ENCODE measurements at regions not wholly inside any gene's neighbourhood (a gene's known extent, or its start where the extent isn't known, plus 50 kb on each side); places are given as distances from the start of the nearest gene placed in this dataset.

DNA sequence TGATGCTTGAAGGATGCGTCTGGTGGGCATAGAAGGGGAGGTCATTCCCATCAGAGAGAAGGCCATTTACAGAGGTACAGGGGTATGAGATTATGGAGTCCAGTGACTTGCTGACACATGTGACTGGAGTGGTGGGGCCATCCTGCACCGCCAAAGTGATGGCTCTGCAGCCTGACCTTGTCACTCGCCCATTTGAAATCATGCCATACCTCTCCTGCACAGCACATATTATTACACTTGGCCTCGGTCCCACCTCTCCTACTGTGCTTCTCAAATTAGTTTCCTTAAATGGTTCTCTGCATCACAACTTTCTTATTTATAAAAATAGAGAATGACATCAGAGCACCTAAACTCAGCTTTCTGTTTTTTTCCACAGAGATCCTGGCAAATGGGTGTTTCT, 60.7 kb upstream of the HAND2 start:
- WGBS (ENCODE audit: insufficient coverage, insufficient read length) = no CpG with 5 or more reads among the region's 4 CpGs
- DNase-seq (ENCODE audit: low read depth, low spot score) = no peak
- H3K4me3 ChIP-seq (ENCODE audit: low read length) = no peak overlapping the region
- H3K36me3 ChIP-seq (ENCODE audit: control insufficient read depth, insufficient read depth, low read length) = no peaks in the 10 kb centered on the region
- H3K27ac ChIP-seq (ENCODE audit: low read length) = no peak overlapping the region
- H3K4me1 ChIP-seq (ENCODE audit: control insufficient read depth, insufficient read depth, low read length) = no peaks in the 10 kb centered on the region
- H3K9me3 ChIP-seq (ENCODE audit: control insufficient read depth, insufficient read depth, low read length) = no peaks in the 10 kb centered on the region
- H3K27me3 ChIP-seq (ENCODE audit: control insufficient read depth, insufficient read depth, low read length) = no peaks in the 10 kb centered on the region

DNA sequence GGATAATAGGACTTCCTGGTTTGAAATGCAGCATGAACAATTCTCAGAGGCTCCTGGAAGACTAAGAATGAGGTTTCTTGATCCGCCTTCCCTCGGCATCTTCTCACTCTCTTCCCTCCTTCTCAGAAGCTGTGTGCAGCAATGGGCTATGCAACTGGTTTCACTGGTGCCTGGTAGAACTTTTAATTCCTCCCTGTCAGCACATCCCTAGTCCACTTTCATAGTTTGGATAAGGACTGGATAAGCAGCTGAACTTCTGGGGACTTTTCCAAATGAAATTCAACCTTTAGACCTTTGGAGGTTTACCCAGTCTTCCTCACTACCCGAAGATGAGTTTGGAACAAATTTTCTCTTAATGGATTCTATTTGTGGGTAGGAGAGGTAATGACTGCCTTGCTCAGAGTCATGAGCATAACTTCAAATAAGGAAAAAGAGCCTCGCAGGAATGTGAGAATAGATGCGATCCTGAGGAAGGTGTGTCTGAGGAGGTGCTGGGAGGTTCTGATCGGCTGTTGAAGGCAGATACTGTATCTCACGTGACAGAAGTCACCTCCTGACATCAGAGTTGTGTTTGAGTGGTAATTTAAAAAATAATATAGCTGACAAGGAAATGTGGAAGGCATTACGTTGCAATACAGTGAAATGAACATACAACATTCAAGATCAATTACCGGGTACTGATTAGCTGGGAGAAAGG, 56.0 kb upstream of the HAND2 start:
- Histone ChIP-seq H3K27me3 (ENCODE audit: control insufficient read depth, insufficient read depth, low read length) (no peaks in the 10 kb centered on the region), H3K4me1 (ENCODE audit: control insufficient read depth, insufficient read depth, low read length) (no peaks in the 10 kb centered on the region), H3K9me3 (ENCODE audit: control insufficient read depth, insufficient read depth, low read length) (no peaks in the 10 kb centered on the region), H3K4me3 (ENCODE audit: low read length) (no peak overlapping the region), H3K27ac (ENCODE audit: low read length) (no peak overlapping the region), H3K36me3 (ENCODE audit: control insufficient read depth, insufficient read depth, low read length) (no peaks in the 10 kb centered on the region)
- WGBS (ENCODE audit: insufficient coverage, insufficient read length) = no CpG with 5 or more reads among the region's 9 CpGs
- no peak for DNase-seq (ENCODE audit: low read depth, low spot score)

DNA sequence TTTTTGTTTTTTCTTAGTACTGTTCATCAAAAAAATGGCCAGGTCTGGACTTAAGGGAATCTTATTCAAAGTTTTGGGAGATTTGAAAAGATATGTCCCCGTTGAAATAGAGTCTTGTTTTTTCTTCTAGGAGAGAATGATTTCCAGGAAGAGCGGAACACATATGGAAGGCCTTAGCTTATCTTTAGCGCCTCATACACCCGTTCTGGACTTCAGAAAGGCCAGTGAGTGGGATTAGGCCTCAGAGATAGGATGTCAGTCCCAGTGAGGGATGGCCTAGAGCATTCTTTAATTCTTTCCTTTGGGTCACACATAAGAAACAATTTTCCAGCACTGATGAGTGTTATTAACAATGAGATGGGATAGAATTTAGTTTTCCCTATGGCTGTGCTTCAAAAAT, 54.5 kb upstream of the HAND2 start:
- no peak overlapping the region for H3K27ac ChIP-seq (ENCODE audit: low read length)
- DNase-seq (ENCODE audit: low read depth, low spot score) = no peak
- H3K36me3 ChIP-seq (ENCODE audit: control insufficient read depth, insufficient read depth, low read length) = no peaks in the 10 kb centered on the region
- H3K27me3 ChIP-seq (ENCODE audit: control insufficient read depth, insufficient read depth, low read length) = no peaks in the 10 kb centered on the region
- H3K4me3 ChIP-seq (ENCODE audit: low read length) = no peak overlapping the region
- no peaks in the 10 kb centered on the region for H3K9me3 ChIP-seq (ENCODE audit: control insufficient read depth, insufficient read depth, low read length)
- no CpG with 5 or more reads among the region's 4 CpGs for WGBS (ENCODE audit: insufficient coverage, insufficient read length)
- no peaks in the 10 kb centered on the region for H3K4me1 ChIP-seq (ENCODE audit: control insufficient read depth, insufficient read depth, low read length)

Measured in iPS DF 6.9 (cell line).